HCT116 (cell line): ENCODE measurements at regions not wholly inside any gene's neighbourhood (a gene's known extent, or its start where the extent isn't known, plus 50 kb on each side); places are given as distances from the start of the nearest gene placed in this dataset.

ENCODE experiments used
- ATAC-seq: fragments of 200-7000 bp; cut with Tn5 transposase; 2 replicates; pipeline ENCODE4 v1.9.1; 2020; ENCODE audit warnings: mild to moderate bottlenecking, moderate library complexity
- BruUV-seq: library from RNA; stranded (reverse); fragments of 400-500 nt; replicated peaks from 2 replicates; lab custom pipeline; 2021; lab: Mats Ljungman, UMichigan
- CTCF ChIA-PET: fragments of 300-600 bp; sonication (Branson Sonifier 250); formaldehyde crosslinking; loops from one replicate; lab custom pipeline; 2021; ENCODE audit warnings: antibody characterized with exemption; lab: Charles Lee
- POLR2A ChIA-PET: fragments of 300-600, 350-600 bp; sonication (Branson Sonifier 250); formaldehyde crosslinking; loops from one replicate; lab custom pipeline; 2021; ENCODE audit warnings: antibody characterized with exemption; lab: Charles Lee
- RAD21 ChIA-PET, 2 experiments: fragments of 300-600 bp; sonication (Branson Sonifier 250); formaldehyde crosslinking; loops; one replicate each; lab custom pipeline; 2023; ENCODE audit warnings: low total read pairs in 2 of 2; ENCODE audit not compliant: uncharacterized antibody in 2 of 2, unreplicated experiment in 2 of 2, low non-redundant PET in 1 of 2; lab: Charles Lee
- DNase-seq: peaks from one replicate; pipeline ENCODE4 v3.0.0-alpha.2; 2010; ENCODE audit warnings: low read depth, low spot score
- H2AFZ ChIP-seq: fragments of 200-600 bp; shearing (Covaris generic), sonication (generic); 2 replicates; pipeline ENCODE4 v1.6.1; 2017; ENCODE audit warnings: low read depth, mixed run types, mixed read lengths, antibody characterized with exemption, low read length; ENCODE audit not compliant: poor library complexity, severe bottlenecking
- H3K27ac ChIP-seq: 2 replicates; pipeline ENCODE4 v1.5.1; 2012; ENCODE audit warnings: low read depth, low read length
- H3K27me3 ChIP-seq: fragments of 200-600 bp; sonication (generic); 2 replicates; pipeline ENCODE4 v1.6.1; 2016; ENCODE audit warnings: mixed run types, low read length, mixed read lengths; ENCODE audit not compliant: insufficient read depth
- H3K36me3 ChIP-seq, 2 experiments: fragments of 200-500 bp in 1 of 2; fragments of 200-600 bp in 1 of 2; sonication (Bioruptor generic) in 1 of 2; sonication (generic) in 1 of 2; 2 replicates each; pipeline versions ENCODE4 v1.5.1 to v1.6.1; 2014 to 2016; ENCODE audit warnings: low read length in 2 of 2, inconsistent platforms in 1 of 2, mixed read lengths in 1 of 2, mixed run types in 1 of 2; ENCODE audit not compliant: insufficient read depth in 2 of 2, control insufficient read depth in 1 of 2
- H3K4me1 ChIP-seq, 2 experiments: fragments of 200-600 bp in 1 of 2; sonication (generic) in 1 of 2; 2 replicates each; pipeline versions ENCODE4 v1.5.1 to v1.6.1; 2012 to 2017; ENCODE audit warnings: low read length in 2 of 2, inconsistent platforms in 1 of 2, mild to moderate bottlenecking in 1 of 2, mixed read lengths in 1 of 2, mixed run types in 1 of 2, moderate library complexity in 1 of 2; ENCODE audit not compliant: insufficient read depth in 2 of 2, control insufficient read depth in 1 of 2
- H3K4me2 ChIP-seq: fragments of 200-600 bp; sonication (generic); 2 replicates; pipeline ENCODE4 v1.6.1; 2017; ENCODE audit warnings: mixed run types, low read length, mixed read lengths
- H3K4me3 ChIP-seq, 2 experiments: fragments of 200-600 bp in 1 of 2; sonication (generic) in 1 of 2; replicated peaks in 1 of 2; 2 replicates each; pipeline ENCODE4 v1.5.1; 2011 to 2016; ENCODE audit warnings: low read length in 2 of 2, control low read depth in 1 of 2, low read depth in 1 of 2, mild to moderate bottlenecking in 1 of 2, mixed read lengths in 1 of 2, mixed run types in 1 of 2
- H3K79me2 ChIP-seq: fragments of 200-600 bp; sonication (generic); 2 replicates; pipeline ENCODE4 v1.6.1; 2017; ENCODE audit warnings: mild to moderate bottlenecking, mixed run types, low read length, moderate library complexity, mixed read lengths; ENCODE audit not compliant: insufficient read depth
- H3K9ac ChIP-seq: fragments of 200-600 bp; sonication (generic); 2 replicates; pipeline ENCODE4 v1.6.1; 2016; ENCODE audit warnings: low read length, mixed read lengths
- H3K9me2 ChIP-seq: fragments of 200-600 bp; sonication (generic), shearing (Covaris generic); 2 replicates; pipeline ENCODE4 v1.6.1; 2017; ENCODE audit warnings: mixed run types, mild to moderate bottlenecking, moderate library complexity; ENCODE audit not compliant: insufficient read depth
- H3K9me3 ChIP-seq, 2 experiments: fragments of 200-500 bp in 1 of 2; fragments of 200-600 bp in 1 of 2; sonication (Bioruptor generic) in 1 of 2; sonication (generic) in 1 of 2; 2 replicates each; pipeline ENCODE4 v1.6.1; 2014 to 2017; ENCODE audit warnings: low read length in 2 of 2, mixed read lengths in 2 of 2, inconsistent platforms in 1 of 2, low read depth in 1 of 2, mild to moderate bottlenecking in 1 of 2, mixed run types in 1 of 2, moderate library complexity in 1 of 2; ENCODE audit not compliant: control insufficient read depth in 1 of 2, insufficient read depth in 1 of 2
- H4K20me1 ChIP-seq: fragments of 200-600 bp; sonication (generic), shearing (Covaris generic); 2 replicates; pipeline ENCODE4 v1.6.1; 2017; ENCODE audit warnings: mixed run types, mild to moderate bottlenecking, moderate library complexity; ENCODE audit not compliant: insufficient read depth
- CBX3 ChIP-seq: IDR thresholded peaks from 2 replicates; pipeline ENCODE4 v1.6.1; 2012; ENCODE audit warnings: low read depth
- CEBPB ChIP-seq: IDR thresholded peaks from 2 replicates; pipeline ENCODE4 v1.6.1; 2012; ENCODE audit warnings: low read depth
- ELF1 ChIP-seq: IDR thresholded peaks from 2 replicates; pipeline ENCODE4 v1.6.1; 2012; ENCODE audit warnings: low read depth, borderline replicate concordance
- EZH2 ChIP-seq: fragments of 200-600 bp; sonication (generic); IDR thresholded peaks from 2 replicates; pipeline ENCODE4 v1.6.1; 2017; ENCODE audit warnings: antibody characterized with exemption, mixed run types
- POLR2AphosphoS5 ChIP-seq: IDR thresholded peaks from 2 replicates; pipeline ENCODE4 v1.6.1; 2011; ENCODE audit warnings: mild to moderate bottlenecking, low read depth, low read length, moderate library complexity
- RAD21 ChIP-seq: IDR thresholded peaks from 2 replicates; pipeline ENCODE4 v1.6.1; 2012; ENCODE audit warnings: low read depth, mild to moderate bottlenecking
- SIN3A ChIP-seq: IDR thresholded peaks from 2 replicates; pipeline ENCODE4 v1.6.1; 2012; ENCODE audit warnings: low read depth
- SRF ChIP-seq: IDR thresholded peaks from 2 replicates; pipeline ENCODE4 v1.6.1; 2012; ENCODE audit warnings: low read depth
- TCF7L2 ChIP-seq: IDR thresholded peaks from 2 replicates; pipeline ENCODE4 v1.7.0; 2011; ENCODE audit warnings: borderline replicate concordance, inconsistent platforms; ENCODE audit not compliant: insufficient read depth, insufficient read length; ENCODE audit errors: extremely low read depth
- YY1 ChIP-seq: IDR thresholded peaks from 2 replicates; pipeline ENCODE4 v1.6.1; 2011; ENCODE audit warnings: low read length, low read depth, moderate library complexity, mild to moderate bottlenecking; ENCODE audit not compliant: insufficient replicate concordance; ENCODE audit errors: extremely low read depth
- intact Hi-C: fragments of 100-400 bp; cut with micrococcal nuclease; formaldehyde crosslinking; loops from 2 replicates; pipeline ENCODE4 v1.10.0; 2022
- TF ChIP-seq, protein P1 (sequence below), 3 experiments: fragments of 200-600 bp in 1 of 3; sonication (generic) in 1 of 3; IDR thresholded peaks in 2 of 3; conservative IDR thresholded peaks in 1 of 3; 2 replicates each; pipeline ENCODE4 v1.5.1; 2012 to 2017; ENCODE audit warnings: low read depth in 2 of 3, low read length in 2 of 3, antibody characterized with exemption in 1 of 3, borderline replicate concordance in 1 of 3, control low read depth in 1 of 3, mild to moderate bottlenecking in 1 of 3, mixed read lengths in 1 of 3, mixed run types in 1 of 3, moderate library complexity in 1 of 3; ENCODE audit not compliant: insufficient read depth in 1 of 3

DNA sequence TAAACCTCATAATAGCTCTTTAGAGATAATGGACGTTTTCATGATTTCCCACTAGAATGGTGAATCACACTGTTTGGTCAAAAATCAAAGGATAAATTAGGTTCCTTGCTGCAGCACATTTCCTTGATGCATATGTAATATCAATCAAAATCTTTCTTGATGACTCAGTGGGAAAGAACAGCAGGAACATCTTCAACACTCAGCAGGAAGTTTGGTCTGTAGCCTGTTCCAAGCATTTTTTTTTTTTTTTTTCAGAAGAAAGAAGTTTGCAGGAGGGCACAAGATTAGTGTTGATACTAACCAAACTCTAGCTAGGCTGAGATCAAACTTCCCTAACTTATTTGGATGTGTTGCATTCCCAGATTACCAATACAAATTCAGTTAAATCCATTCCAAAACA, 1529.8 kb downstream of the FAM181B start:
- no TSS peak for BruUV-seq
- no peak overlapping the region for H3K4me3 ChIP-seq
- peaks cover 0 to 14% of the 10 kb centered on the region in 2 experiments; a peak in 2 of 4 replicates for H3K9me3 ChIP-seq
- H3K4me1 ChIP-seq, result no peaks in the 10 kb centered on the region
- CTCF ChIA-PET, result no interaction called here
- no peak overlapping the region for H2AFZ ChIP-seq
- RAD21 ChIA-PET, result no interaction called here
- H3K27me3 ChIP-seq, result no peaks in the 10 kb centered on the region
- no peak overlapping the region for H3K9ac ChIP-seq
- no peak overlapping the region for H3K4me2 ChIP-seq
- no peaks in the 10 kb centered on the region for H3K36me3 ChIP-seq
- intact Hi-C loops, result no loop called here
- DNase-seq (no peak), ATAC-seq (no peak)
- TF ChIP-seq, protein P1, sequence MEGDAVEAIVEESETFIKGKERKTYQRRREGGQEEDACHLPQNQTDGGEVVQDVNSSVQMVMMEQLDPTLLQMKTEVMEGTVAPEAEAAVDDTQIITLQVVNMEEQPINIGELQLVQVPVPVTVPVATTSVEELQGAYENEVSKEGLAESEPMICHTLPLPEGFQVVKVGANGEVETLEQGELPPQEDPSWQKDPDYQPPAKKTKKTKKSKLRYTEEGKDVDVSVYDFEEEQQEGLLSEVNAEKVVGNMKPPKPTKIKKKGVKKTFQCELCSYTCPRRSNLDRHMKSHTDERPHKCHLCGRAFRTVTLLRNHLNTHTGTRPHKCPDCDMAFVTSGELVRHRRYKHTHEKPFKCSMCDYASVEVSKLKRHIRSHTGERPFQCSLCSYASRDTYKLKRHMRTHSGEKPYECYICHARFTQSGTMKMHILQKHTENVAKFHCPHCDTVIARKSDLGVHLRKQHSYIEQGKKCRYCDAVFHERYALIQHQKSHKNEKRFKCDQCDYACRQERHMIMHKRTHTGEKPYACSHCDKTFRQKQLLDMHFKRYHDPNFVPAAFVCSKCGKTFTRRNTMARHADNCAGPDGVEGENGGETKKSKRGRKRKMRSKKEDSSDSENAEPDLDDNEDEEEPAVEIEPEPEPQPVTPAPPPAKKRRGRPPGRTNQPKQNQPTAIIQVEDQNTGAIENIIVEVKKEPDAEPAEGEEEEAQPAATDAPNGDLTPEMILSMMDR (IDR thresholded peaks at IDR 0.05 in 2 of 3, conservative IDR thresholded peaks at IDR 0.05 in 1 of 3; ENCODE audit: borderline replicate concordance in 1 of 3, insufficient read depth in 1 of 3, low read depth in 2 of 3, low read length in 2 of 3), result no peak
- TF ChIP-seq RAD21 (no peak), SRF (no peak), SIN3A (no peak), TCF7L2 (no peak), CBX3 (no peak), YY1 (no peak), ELF1 (no peak), CEBPB (no peak), EZH2 (no peak), POLR2AphosphoS5 (no peak)
- POLR2A ChIA-PET, result no interaction called here
- no peak overlapping the region for H3K27ac ChIP-seq
- no peaks in the 10 kb centered on the region for H3K79me2 ChIP-seq
- H3K9me2 ChIP-seq, result no peaks in the 10 kb centered on the region
- H4K20me1 ChIP-seq, result no peaks in the 10 kb centered on the region
